Activated T-cell treated with anti-CD3 and anti-CD28 coated beads for 1 hour (primary cell): ENCODE measurements at regions not wholly inside any gene's neighbourhood (a gene's known extent, or its start where the extent isn't known, plus 50 kb on each side); places are given as distances from the start of the nearest gene placed in this dataset.

Experiments used
- DNase-seq: peaks from one replicate; pipeline ENCODE4 v3.0.0-alpha.2; 2020; ENCODE audit warnings: low read depth

DNA sequence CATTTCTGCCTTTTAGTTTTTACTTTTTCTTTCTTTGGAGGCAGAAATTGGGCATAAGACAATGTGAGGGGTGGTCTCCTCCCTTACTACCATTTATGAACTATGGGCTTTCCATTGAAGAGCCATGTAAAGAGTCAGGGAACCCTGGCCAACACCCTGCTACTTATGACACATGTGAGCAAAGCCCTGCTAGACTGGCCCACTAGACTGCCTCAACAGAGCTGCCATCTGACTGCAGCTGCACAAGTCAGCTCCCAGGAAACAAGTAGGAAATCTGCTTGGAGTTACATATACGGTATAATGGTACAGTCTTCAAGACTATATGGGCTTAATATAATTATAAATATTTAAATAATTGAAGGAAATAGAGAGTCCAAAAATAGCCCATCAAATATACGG is 816.8 kb downstream of the TRIB2 start:
- no peak for DNase-seq

DNA sequence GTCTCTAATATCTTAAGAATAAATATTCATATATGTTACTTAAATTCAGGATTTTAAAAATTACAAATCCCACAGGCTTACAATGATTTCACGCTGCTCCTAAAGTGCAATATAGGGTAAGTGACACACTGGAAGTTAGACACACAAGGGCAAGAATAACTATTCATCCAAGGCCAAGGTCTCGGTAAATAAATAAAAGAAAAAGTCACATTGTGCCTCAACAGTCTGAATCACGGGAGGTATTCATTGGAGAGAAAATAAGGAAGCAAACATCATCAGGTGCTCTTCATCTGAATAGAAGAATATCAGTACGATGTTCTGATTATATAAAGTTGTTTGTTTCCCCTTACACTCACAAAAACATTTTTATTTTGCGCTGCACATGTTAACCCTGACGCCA is 820.2 kb downstream of the TRIB2 start:
- DNase-seq = no peak

GRCh38 chr2:13537771-13538349 is 821.1 kb downstream of the TRIB2 start:
- DNase-seq = no peak

DNA sequence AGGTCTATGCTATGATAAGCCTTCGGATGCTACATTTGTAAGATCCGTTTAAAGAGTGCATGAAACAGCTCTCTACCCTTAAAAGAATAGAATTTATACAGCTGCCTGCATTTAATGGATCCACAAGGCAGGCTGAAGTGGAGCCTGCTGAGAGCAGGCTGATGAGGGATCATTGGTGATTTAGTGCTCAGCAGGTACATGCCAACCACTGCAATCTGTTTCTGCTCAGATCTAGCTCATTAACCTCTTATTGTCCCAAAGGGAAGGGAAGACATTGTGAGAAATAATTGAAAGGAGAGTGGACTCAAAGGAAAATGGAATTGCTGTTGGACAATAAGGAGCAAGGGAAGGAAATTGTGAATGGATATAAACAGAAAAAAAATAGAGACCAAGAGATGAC is 822.6 kb downstream of the TRIB2 start:
- no peak for DNase-seq

GRCh38 chr2:13542061-13542460 is 825.3 kb downstream of the TRIB2 start:
- DNase-seq = no peak

DNA sequence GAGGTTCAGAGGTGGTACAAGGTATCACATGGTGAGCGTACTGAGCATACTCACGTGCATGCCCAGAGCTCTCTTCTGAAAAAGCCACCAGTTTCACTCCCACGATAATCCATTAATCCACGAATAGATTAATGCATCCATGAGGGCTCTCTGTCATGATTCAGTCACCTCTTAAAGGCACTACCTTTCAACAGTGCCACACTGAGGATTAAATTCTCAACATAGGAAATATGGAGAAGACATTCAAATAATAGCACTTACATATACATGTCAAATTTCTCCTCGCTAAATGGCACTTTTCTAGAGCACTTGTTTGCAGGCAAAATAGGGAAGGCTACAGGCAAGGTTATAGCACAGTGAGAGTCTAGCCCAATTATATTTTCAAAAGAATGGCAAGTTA is 825.9 kb downstream of the TRIB2 start:
- no peak for DNase-seq

GRCh38 chr2:13543550-13543949 is 826.8 kb downstream of the TRIB2 start:
- DNase-seq = no peak

GRCh38 chr2:13545320-13545719 is 828.6 kb downstream of the TRIB2 start:
- DNase-seq = no peak

DNA sequence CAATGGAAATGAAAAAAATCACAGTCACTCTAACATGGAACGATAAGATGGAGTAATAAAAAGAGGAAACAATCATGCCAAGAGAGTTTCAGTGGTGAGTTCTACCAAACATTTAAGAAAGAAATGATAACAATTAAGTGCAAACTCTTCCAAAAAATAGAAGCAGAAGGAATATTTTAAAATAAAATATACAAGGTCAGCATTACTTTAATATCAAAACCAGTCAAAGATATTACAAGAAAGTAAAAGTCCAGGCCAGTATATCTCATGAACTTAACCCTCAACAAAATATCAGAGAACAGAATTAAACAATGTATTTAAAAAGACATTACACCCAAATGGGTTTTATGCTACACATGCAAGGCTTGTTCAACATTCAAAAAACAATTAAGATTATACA is 829.4 kb downstream of the TRIB2 start:
- DNase-seq = no peak

DNA sequence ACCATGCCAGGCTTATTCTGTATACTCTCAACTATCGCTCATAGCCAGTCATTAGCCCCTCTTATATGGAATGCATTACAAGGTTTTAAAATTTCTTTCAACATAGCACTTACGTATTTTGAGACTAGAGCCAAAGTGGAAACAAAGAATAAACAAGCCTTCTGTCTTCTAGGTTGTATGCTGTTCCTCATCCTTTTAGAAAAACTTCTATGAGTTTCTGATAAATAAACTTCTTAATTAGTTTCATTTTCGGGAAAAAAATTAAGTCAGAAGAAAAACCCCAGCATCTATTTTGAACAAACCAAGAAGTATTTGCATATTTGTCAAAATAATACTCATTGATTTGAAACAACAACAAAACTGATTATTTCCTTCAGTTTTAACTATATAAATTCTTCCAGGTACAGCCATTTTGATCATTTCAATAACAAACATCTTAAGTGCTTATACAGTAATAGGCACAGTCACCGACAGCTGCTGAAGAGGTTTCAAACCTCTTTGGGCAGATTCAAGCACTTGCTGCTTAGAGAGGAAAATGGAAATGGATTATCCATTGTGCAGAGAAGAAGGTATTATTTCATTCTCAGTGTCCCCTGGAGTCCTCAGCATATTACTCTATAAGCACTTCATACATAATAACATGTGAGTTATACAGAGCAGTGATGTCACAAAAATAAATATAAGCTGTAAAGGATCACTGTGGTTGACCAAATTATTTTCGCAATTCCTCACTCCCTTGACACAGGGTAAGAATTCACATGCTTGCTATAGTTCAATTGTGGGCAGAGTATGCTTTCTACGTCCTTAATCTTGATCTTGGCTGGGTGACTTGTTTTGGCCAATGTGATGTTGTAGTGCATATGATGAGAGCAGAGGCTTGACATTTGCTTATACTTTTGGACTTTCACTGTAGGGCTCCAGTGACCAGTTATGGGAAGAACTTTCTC is 833.8 kb downstream of the TRIB2 start:
- no peak for DNase-seq

- no peak for DNase-seq
Observed at GRCh38 chr2:13558368-13558767, 841.6 kb downstream of the TRIB2 start.

- DNase-seq = no peak
Observed at GRCh38 chr2:13560322-13560721, 843.6 kb downstream of the TRIB2 start.

DNA sequence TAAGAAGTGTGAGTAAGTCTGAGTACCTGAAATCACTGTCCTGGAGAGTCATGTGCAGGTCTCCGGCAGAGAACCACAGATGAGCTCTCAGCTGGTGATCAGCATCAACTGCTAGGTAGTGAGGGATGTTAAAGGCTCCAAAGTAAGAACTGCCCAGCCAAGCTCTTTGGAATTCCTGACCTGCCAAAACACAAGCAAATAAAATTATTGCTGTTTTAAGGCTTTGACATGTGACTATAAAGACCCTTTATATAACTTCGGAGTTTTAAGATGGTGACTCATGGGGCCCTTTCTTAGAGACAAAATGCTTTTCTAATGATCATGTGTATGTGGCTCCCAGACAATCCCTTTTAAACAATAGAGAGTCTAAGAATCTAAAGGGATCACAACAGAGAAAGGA is 855.7 kb downstream of the TRIB2 start:
- DNase-seq = no peak

- DNase-seq = no peak
Observed at GRCh38 chr2:13574831-13575230, 858.1 kb downstream of the TRIB2 start.

GRCh38 chr2:13576406-13577036 is 859.8 kb downstream of the TRIB2 start:
- no peak for DNase-seq

DNA sequence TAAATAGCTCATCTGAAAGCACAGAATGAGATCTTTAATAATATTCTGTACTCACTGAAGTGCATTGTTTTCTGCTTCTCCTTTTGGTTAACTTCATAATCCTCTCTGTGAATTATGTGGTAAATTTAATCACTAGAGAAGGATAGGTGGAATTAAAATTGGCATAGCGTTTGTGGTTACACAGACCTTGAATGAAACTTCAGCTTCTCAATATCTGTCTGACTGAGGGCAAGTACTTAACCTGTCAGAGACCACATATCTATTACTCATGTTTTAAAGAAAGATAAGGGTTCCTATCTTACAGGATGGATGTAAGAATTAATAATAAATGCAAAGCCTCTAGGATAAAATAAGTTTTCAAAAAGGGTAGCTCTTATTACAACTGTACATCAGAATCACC is 861.8 kb downstream of the TRIB2 start:
- no peak for DNase-seq

DNA sequence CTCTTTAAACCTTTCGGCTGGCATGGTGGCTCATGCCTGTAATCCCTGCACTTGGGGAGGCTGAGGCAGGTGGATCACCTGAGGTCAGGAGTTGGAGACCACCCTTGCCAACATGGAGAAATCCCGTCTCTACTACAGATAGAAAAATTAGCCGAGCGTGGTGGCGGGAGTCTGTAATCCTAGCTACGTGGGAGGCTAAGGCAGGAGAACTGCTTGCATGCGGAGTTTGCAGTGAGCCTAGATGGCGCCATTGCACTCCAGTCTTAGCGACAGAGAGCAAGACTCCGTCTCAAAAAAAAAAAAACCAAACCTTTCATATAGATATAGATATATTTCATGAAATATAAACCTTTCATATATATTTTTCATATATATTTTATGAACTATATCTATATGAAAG is 864.7 kb downstream of the TRIB2 start:
- DNase-seq = no peak

DNA sequence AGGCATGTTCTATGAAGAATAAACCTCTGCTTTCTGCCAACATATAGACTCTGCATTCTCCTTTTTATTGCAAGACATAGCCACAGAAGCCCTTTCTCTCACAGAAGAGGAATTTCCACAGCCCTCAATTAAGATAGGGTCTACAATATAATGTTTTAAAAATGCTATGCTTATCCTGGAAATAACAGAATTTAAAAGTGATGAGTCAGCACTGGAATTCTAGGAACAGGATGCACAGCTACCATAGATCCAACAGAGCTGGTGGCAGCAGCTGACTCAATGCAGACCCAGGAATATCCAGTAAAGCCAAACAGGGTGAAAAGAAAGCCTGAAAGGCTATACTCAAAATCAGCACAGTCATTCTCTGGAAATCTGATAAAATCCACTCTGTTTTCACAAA is 866.9 kb downstream of the TRIB2 start:
- no peak for DNase-seq

GRCh38 chr2:13584020-13584419 is 867.3 kb downstream of the TRIB2 start:
- no peak for DNase-seq

DNA sequence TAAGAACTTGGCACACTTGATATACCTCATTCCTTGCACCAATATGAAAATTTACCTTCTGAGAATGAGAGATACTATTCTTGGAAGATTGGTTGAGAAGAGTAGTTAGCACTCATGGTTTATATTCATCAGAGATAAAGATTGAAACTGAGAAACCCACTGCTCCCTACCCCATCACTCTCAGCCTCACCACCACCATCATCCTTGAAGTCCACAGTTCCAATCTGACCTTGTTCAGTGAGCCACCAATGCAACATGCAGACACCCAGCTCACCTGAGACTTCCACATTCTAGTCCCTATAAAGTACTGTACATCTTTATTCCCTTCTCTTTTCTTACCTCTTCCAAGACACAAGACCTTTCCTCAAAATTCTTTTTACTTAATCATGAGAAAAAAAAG is 869.0 kb downstream of the TRIB2 start:
- no peak for DNase-seq

DNA sequence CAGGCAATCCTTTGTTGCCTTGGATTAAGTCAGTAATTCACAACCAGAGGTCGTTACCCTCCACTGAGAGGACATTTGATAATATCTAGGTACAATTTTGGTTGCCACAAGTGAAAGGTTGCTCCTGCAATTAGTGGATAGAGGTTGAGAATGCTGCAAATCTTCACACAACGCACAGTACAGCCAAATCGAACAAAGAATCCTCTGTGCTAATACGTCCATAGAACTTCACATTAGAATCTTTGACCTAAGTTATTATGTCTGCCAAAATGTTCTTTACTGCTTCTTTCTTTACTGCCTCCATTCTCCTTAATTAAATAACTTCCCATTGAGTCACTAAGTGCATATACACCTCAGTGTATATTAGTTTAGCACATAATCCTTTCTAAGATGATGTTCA is 879.5 kb downstream of the TRIB2 start:
- no peak for DNase-seq

DNA sequence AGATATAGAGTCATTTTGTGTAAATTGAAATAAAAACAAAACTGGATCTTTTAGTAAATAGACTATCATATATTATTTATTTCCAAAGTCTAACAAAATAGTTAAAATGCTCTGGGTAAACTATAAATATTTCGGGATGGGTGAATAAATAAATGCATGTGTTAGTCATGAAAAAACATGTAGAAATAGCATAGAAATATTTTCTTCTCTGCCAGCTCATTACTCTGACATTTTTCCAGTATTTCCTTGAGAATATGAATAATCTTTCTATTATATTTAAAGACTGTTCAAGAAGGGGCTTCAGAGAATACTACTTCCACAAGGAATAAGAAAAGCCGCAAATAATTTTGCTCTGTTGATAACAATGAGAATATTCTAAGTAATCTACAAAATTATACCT is 880.4 kb downstream of the TRIB2 start:
- DNase-seq = no peak

DNA sequence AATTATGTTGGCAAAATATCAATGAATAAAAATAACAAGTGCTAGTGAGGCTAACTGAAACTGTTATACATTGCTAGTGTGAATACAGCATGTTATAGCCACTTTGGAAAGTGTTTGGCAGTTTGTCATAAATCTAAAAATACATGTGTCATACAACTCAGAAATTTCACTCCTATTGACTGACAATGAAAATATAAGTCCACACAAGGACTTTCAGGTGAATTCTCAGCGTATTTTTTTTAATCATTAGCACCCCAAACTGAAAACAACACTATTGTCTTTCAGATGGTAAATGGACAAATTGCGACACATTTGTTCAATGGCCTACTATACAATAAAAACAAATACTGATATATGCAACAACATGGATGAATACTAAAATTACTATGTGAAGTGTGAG is 884.8 kb downstream of the TRIB2 start:
- no peak for DNase-seq
